Erythroblast (primary cell): ENCODE measurements at regions not wholly inside any gene's neighbourhood (a gene's known extent, or its start where the extent isn't known, plus 50 kb on each side); places are given as distances from the start of the nearest gene placed in this dataset.

Experiments used
- GATA1 ChIP-seq: IDR thresholded peaks from 2 replicates; pipeline ENCODE4 v1.6.1; 2011; ENCODE audit warnings: low read depth, mild to moderate bottlenecking, control low read depth, low read length, moderate library complexity
- POLR2A ChIP-seq: IDR thresholded peaks from 2 replicates; pipeline ENCODE4 v1.6.1; 2011; ENCODE audit warnings: mild to moderate bottlenecking, low read length

DNA sequence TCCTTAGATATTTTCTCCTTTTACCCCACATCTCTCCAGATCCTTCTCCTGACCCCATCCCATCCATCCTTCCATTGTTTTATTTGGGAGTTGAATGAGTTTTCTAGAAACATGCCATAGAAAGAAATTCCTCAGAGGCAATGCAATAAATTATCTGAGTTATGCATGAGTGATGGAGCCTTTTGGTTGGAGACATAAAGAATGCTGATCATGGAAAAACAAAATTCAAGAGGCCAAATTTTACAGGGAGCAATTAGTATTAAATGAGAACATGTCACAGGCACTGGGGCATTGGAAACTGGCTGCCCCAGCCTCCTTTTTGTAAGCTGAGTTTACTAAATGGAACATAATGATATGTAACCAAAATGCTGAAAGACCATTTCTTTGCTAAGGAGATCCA lies 74.2 kb upstream of the LCLAT1 start:
- TF ChIP-seq POLR2A (no peak), GATA1 (no peak)
